ENCODE measurements at regions not wholly inside any gene's neighbourhood (a gene's known extent, or its start where the extent isn't known, plus 50 kb on each side); places are given as distances from the start of the nearest gene placed in this dataset.
"Not testable (repeated sequence)": the region's sequence is repeated elsewhere in the genome, so short reads cannot be mapped to it uniquely, and the experiment has no call there.

- no peaks in the 10 kb centered on the region for H3K36me3 ChIP-seq
- no peaks in the 10 kb centered on the region for H3K4me1 ChIP-seq
- H3K27me3 ChIP-seq (replicated peaks in 1 of 7) = no peaks in the 10 kb centered on the region
- 66 to 87% (median 80%) methylated on average over 5 of the region's 5 CpGs for WGBS, 5 donors
- intact Hi-C loops (cut with DNase I; ENCODE audit: low total_unique reads) = no loop called here
- no peak overlapping the region for H3K4me3 ChIP-seq
- TF ChIP-seq POLR2A (IDR thresholded peaks at IDR 0.05) (no peak), POLR2AphosphoS5 (IDR thresholded peaks at IDR 0.05) (no peak), CTCF (IDR thresholded peaks at IDR 0.05 in 8 of 11, conservative IDR thresholded peaks at IDR 0.05 in 3 of 11) (no peak)
- no peaks in the 10 kb centered on the region for H3K9me3 ChIP-seq
- H3K27ac ChIP-seq = no peak overlapping the region
- DNase-seq = no peak
These were observed 195.5 kb upstream of the FBXL4 start for GRCh38 chr6:99143108-99143861.

- H3K27ac ChIP-seq; H3K36me3 ChIP-seq; H3K9me3 ChIP-seq; intact Hi-C loops (cut with DNase I; ENCODE audit: low total_unique reads); DNase-seq; H3K4me1 ChIP-seq; H3K4me3 ChIP-seq; H3K27me3 ChIP-seq (replicated peaks in 1 of 7): not testable (repeated sequence)
- WGBS, 5 donors = 90 to 97% (median 92%) methylated on average over 2 to 27 of the region's 29 CpGs
These were observed 194.2 kb upstream of the FBXL4 start for GRCh38 chr6:99141906-99142305.

- 77 to 92% (median 89%) methylated on average over 1 of the region's 1 CpG for WGBS, 5 donors
- intact Hi-C loops (cut with DNase I; ENCODE audit: low total_unique reads) = no loop called here
These were observed 190.7 kb upstream of the FBXL4 start for GRCh38 chr6:99138445-99138844.

GRCh38 chr6:99137314-99137713 is 189.6 kb upstream of the FBXL4 start:
- Histone ChIP-seq H3K27ac (no peak overlapping the region), H3K4me3 (no peak overlapping the region), H3K9me3 (no peaks in the 10 kb centered on the region), H3K4me1 (no peaks in the 10 kb centered on the region), H3K36me3 (no peaks in the 10 kb centered on the region), H3K27me3 (replicated peaks in 1 of 7) (no peaks in the 10 kb centered on the region)
- DNase-seq = no peak
- TF ChIP-seq POLR2A (IDR thresholded peaks at IDR 0.05) = no peak
- no peak for TF ChIP-seq CTCF (IDR thresholded peaks at IDR 0.05 in 8 of 11, conservative IDR thresholded peaks at IDR 0.05 in 3 of 11)
- no peak for TF ChIP-seq POLR2AphosphoS5 (IDR thresholded peaks at IDR 0.05)
- intact Hi-C loops (cut with DNase I; ENCODE audit: low total_unique reads) = no loop called here
- 84 to 94% (median 91%) methylated on average over 3 of the region's 3 CpGs for WGBS, 5 donors

More at GRCh38 chr6:99138445-99138844, 190.7 kb upstream of the FBXL4 start:
- no peaks in the 10 kb centered on the region for H3K4me1 ChIP-seq
- no peak overlapping the region for H3K4me3 ChIP-seq
- TF ChIP-seq POLR2AphosphoS5 (IDR thresholded peaks at IDR 0.05) = no peak
- no peak for TF ChIP-seq CTCF (IDR thresholded peaks at IDR 0.05 in 8 of 11, conservative IDR thresholded peaks at IDR 0.05 in 3 of 11)
- TF ChIP-seq POLR2A (IDR thresholded peaks at IDR 0.05) = no peak
- no peaks in the 10 kb centered on the region for H3K27me3 ChIP-seq (replicated peaks in 1 of 7)
- H3K27ac ChIP-seq = no peak overlapping the region
- no peak for DNase-seq
- H3K9me3 ChIP-seq = no peaks in the 10 kb centered on the region
- H3K36me3 ChIP-seq = no peaks in the 10 kb centered on the region
